ENCODE measurements at regions not wholly inside any gene's neighbourhood (a gene's known extent, or its start where the extent isn't known, plus 50 kb on each side); places are given as distances from the start of the nearest gene placed in this dataset.

- Histone ChIP-seq H3K4me3 (ENCODE audit: control insufficient read depth in 2 of 3, extremely low read depth in 1 of 3, insufficient read depth in 2 of 3, low read depth in 1 of 3, low read length in 3 of 3) (no peak overlapping the region), H3K27me3 (ENCODE audit: control insufficient read depth, extremely low read depth, insufficient read depth, low read length) (no peaks in the 10 kb centered on the region), H3K9me3 (ENCODE audit: control insufficient read depth, low read depth, low read length) (no peaks in the 10 kb centered on the region), H3K9ac (ENCODE audit: control insufficient read depth, extremely low read depth, insufficient read depth, low read length) (no peak overlapping the region), H3K27ac (ENCODE audit: control insufficient read depth, insufficient read depth, low read length) (no peak overlapping the region), H3K9me1 (ENCODE audit: control insufficient read depth, extremely low read depth, insufficient read depth, low read length) (no peaks in the 10 kb centered on the region), H3K79me2 (ENCODE audit: control insufficient read depth, insufficient read depth, low read length) (no peaks in the 10 kb centered on the region), H3K4me2 (ENCODE audit: control insufficient read depth, extremely low read depth, insufficient read depth, low read depth, low read length) (no peak overlapping the region), H3K4me1 (ENCODE audit: control insufficient read depth, extremely low read depth, insufficient read depth, low read length) (no peaks in the 10 kb centered on the region), H2AFZ (ENCODE audit: control insufficient read depth, low read length) (no peak overlapping the region), H4K20me1 (ENCODE audit: control insufficient read depth, extremely low read depth, insufficient read depth, low read length) (no peaks in the 10 kb centered on the region), H3K36me3 (ENCODE audit: control insufficient read depth in 2 of 2, extremely low read depth in 1 of 2, insufficient read depth in 2 of 2, low read length in 2 of 2) (no peaks in the 10 kb centered on the region)
- DNase-seq (ENCODE audit: low read depth, low spot score): no peak
- dilution Hi-C loops (cut with MboI; ENCODE audit: extremely low pct_ligation_motif_present, low sequenced_read_pairs): no loop called here
- no peak for FAIRE-seq
- TF ChIP-seq EZH2 (IDR thresholded peaks at IDR 0.05; ENCODE audit: low read length): no peak
- TF ChIP-seq, protein P1, sequence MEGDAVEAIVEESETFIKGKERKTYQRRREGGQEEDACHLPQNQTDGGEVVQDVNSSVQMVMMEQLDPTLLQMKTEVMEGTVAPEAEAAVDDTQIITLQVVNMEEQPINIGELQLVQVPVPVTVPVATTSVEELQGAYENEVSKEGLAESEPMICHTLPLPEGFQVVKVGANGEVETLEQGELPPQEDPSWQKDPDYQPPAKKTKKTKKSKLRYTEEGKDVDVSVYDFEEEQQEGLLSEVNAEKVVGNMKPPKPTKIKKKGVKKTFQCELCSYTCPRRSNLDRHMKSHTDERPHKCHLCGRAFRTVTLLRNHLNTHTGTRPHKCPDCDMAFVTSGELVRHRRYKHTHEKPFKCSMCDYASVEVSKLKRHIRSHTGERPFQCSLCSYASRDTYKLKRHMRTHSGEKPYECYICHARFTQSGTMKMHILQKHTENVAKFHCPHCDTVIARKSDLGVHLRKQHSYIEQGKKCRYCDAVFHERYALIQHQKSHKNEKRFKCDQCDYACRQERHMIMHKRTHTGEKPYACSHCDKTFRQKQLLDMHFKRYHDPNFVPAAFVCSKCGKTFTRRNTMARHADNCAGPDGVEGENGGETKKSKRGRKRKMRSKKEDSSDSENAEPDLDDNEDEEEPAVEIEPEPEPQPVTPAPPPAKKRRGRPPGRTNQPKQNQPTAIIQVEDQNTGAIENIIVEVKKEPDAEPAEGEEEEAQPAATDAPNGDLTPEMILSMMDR (optimal IDR thresholded peaks at IDR 0.05 in 1 of 3, IDR thresholded peaks at IDR 0.05 in 1 of 3, conservative IDR thresholded peaks at IDR 0.05 in 1 of 3; ENCODE audit: extremely low read depth in 1 of 3, insufficient read depth in 2 of 3, low read length in 3 of 3): no peak
Measured at GRCh38 chr3:104154896-104155295, 1211.8 kb upstream of the ALCAM start.

- Histone ChIP-seq H3K4me3 (ENCODE audit: control insufficient read depth in 2 of 3, extremely low read depth in 1 of 3, insufficient read depth in 2 of 3, low read depth in 1 of 3, low read length in 3 of 3) (no peak overlapping the region), H3K9ac (ENCODE audit: control insufficient read depth, extremely low read depth, insufficient read depth, low read length) (no peak overlapping the region), H3K9me3 (ENCODE audit: control insufficient read depth, low read depth, low read length) (no peaks in the 10 kb centered on the region), H3K9me1 (ENCODE audit: control insufficient read depth, extremely low read depth, insufficient read depth, low read length) (no peaks in the 10 kb centered on the region), H3K27me3 (ENCODE audit: control insufficient read depth, extremely low read depth, insufficient read depth, low read length) (no peaks in the 10 kb centered on the region), H2AFZ (ENCODE audit: control insufficient read depth, low read length) (no peak overlapping the region), H3K4me2 (ENCODE audit: control insufficient read depth, extremely low read depth, insufficient read depth, low read depth, low read length) (no peak overlapping the region), H3K36me3 (ENCODE audit: control insufficient read depth in 2 of 2, extremely low read depth in 1 of 2, insufficient read depth in 2 of 2, low read length in 2 of 2) (no peaks in the 10 kb centered on the region), H3K27ac (ENCODE audit: control insufficient read depth, insufficient read depth, low read length) (no peak overlapping the region), H4K20me1 (ENCODE audit: control insufficient read depth, extremely low read depth, insufficient read depth, low read length) (no peaks in the 10 kb centered on the region), H3K79me2 (ENCODE audit: control insufficient read depth, insufficient read depth, low read length) (no peaks in the 10 kb centered on the region), H3K4me1 (ENCODE audit: control insufficient read depth, extremely low read depth, insufficient read depth, low read length) (no peaks in the 10 kb centered on the region)
- no peak for FAIRE-seq
- dilution Hi-C loops (cut with MboI; ENCODE audit: extremely low pct_ligation_motif_present, low sequenced_read_pairs): no loop called here
- DNase-seq (ENCODE audit: low read depth, low spot score): no peak
- TF ChIP-seq EZH2 (IDR thresholded peaks at IDR 0.05; ENCODE audit: low read length): no peak
- TF ChIP-seq, protein P1 (optimal IDR thresholded peaks at IDR 0.05 in 1 of 3, IDR thresholded peaks at IDR 0.05 in 1 of 3, conservative IDR thresholded peaks at IDR 0.05 in 1 of 3; ENCODE audit: extremely low read depth in 1 of 3, insufficient read depth in 2 of 3, low read length in 3 of 3): no peak
Measured at GRCh38 chr3:104165866-104166265, 1200.8 kb upstream of the ALCAM start.
